ENCODE measurements at regions not wholly inside any gene's neighbourhood (a gene's known extent, or its start where the extent isn't known, plus 50 kb on each side); places are given as distances from the start of the nearest gene placed in this dataset.

- TF ChIP-seq, protein P1, sequence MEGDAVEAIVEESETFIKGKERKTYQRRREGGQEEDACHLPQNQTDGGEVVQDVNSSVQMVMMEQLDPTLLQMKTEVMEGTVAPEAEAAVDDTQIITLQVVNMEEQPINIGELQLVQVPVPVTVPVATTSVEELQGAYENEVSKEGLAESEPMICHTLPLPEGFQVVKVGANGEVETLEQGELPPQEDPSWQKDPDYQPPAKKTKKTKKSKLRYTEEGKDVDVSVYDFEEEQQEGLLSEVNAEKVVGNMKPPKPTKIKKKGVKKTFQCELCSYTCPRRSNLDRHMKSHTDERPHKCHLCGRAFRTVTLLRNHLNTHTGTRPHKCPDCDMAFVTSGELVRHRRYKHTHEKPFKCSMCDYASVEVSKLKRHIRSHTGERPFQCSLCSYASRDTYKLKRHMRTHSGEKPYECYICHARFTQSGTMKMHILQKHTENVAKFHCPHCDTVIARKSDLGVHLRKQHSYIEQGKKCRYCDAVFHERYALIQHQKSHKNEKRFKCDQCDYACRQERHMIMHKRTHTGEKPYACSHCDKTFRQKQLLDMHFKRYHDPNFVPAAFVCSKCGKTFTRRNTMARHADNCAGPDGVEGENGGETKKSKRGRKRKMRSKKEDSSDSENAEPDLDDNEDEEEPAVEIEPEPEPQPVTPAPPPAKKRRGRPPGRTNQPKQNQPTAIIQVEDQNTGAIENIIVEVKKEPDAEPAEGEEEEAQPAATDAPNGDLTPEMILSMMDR (IDR thresholded peaks at IDR 0.05) = no peak
- no peak for TF ChIP-seq EZH2phosphoT487 (IDR thresholded peaks at IDR 0.05)
These were observed 2338.8 kb downstream of the PCDH7 start for GRCh38 chr4:33058998-33059397.

All from neural progenitor cell (in vitro differentiated cells).